GM21723 (cell line): ENCODE measurements at regions not wholly inside any gene's neighbourhood (a gene's known extent, or its start where the extent isn't known, plus 50 kb on each side); places are given as distances from the start of the nearest gene placed in this dataset.
"Not testable (repeated sequence)": the region's sequence is repeated elsewhere in the genome, so short reads cannot be mapped to it uniquely, and the experiment has no call there.

Source experiments
- ATAC-seq: cut with Tn5 transposase; IDR thresholded peaks from one replicate; pipeline ENCODE4 v1.9.1; 2021; ENCODE audit warnings: mild to moderate bottlenecking, moderate library complexity; ENCODE audit not compliant: unreplicated experiment

- no peak for ATAC-seq
Measured at GRCh38 chr19:30959011-30959410, 390.2 kb downstream of the TSHZ3 start.

GRCh38 chr19:30955112-30956104, 393.8 kb downstream of the TSHZ3 start:
- ATAC-seq = no peak

GRCh38 chr19:30944276-30944932, 404.8 kb downstream of the TSHZ3 start:
- ATAC-seq = not testable (repeated sequence)

- no peak for ATAC-seq
Measured at GRCh38 chr19:30943101-30943843, 406.0 kb downstream of the TSHZ3 start.

GRCh38 chr19:30942636-30943035, 406.6 kb downstream of the TSHZ3 start:
- no peak for ATAC-seq

GRCh38 chr19:30941591-30941990, 407.6 kb downstream of the TSHZ3 start:
- ATAC-seq = no peak

GRCh38 chr19:30936276-30936675, 413.0 kb downstream of the TSHZ3 start:
- no peak for ATAC-seq

- no peak for ATAC-seq
Measured at GRCh38 chr19:30935146-30935545, 414.1 kb downstream of the TSHZ3 start.

- ATAC-seq = not testable (repeated sequence)
Measured at GRCh38 chr19:30933454-30933853, 415.8 kb downstream of the TSHZ3 start.

GRCh38 chr19:30932854-30933253, 416.4 kb downstream of the TSHZ3 start:
- no peak for ATAC-seq

GRCh38 chr19:30930941-30931706, 418.1 kb downstream of the TSHZ3 start:
- no peak for ATAC-seq

GRCh38 chr19:30927705-30928104, 421.5 kb downstream of the TSHZ3 start:
- ATAC-seq = no peak

- ATAC-seq = no peak
Measured at GRCh38 chr19:30924670-30925069, 424.6 kb downstream of the TSHZ3 start.

- ATAC-seq = no peak
Measured at GRCh38 chr19:30924069-30924636, 425.1 kb downstream of the TSHZ3 start.

GRCh38 chr19:30923621-30924020, 425.6 kb downstream of the TSHZ3 start:
- ATAC-seq = no peak

GRCh38 chr19:30923096-30923495, 426.1 kb downstream of the TSHZ3 start:
- no peak for ATAC-seq

GRCh38 chr19:30920222-30920621, 429.0 kb downstream of the TSHZ3 start:
- no peak for ATAC-seq

- ATAC-seq = no peak
Measured at GRCh38 chr19:30919737-30920136, 429.5 kb downstream of the TSHZ3 start.

- ATAC-seq = no peak
Measured at GRCh38 chr19:30916238-30916637, 433.0 kb downstream of the TSHZ3 start.

- no peak for ATAC-seq
Measured at GRCh38 chr19:30911491-30911890, 437.7 kb downstream of the TSHZ3 start.
